Prostate gland (tissue), 2 donors: ENCODE measurements at regions not wholly inside any gene's neighbourhood (a gene's known extent, or its start where the extent isn't known, plus 50 kb on each side); places are given as distances from the start of the nearest gene placed in this dataset.

Source experiments
- DNase-seq: peaks from one replicate; pipeline ENCODE4 v3.0.0-alpha.2; 2019; ENCODE audit warnings: low spot score
- H3K27ac ChIP-seq, 2 donors: fragments of 200-600 bp; sonication (generic); 2 replicates each; pipeline ENCODE4 v1.5.1; 2017 to 2019
- H3K27me3 ChIP-seq: fragments of 200-600 bp; sonication (generic); replicated peaks from 2 replicates; pipeline ENCODE4 v1.5.1; 2019; ENCODE audit not compliant: insufficient read depth
- H3K36me3 ChIP-seq, 2 donors: fragments of 200-600 bp; sonication (generic); 1 replicate in 1 of 2; 2 replicates in 1 of 2; pipeline versions ENCODE4 v1.5.1 to v1.8.1; 2017 to 2019
- H3K4me1 ChIP-seq: fragments of 200-600 bp; sonication (generic); replicated peaks from 2 replicates; pipeline ENCODE4 v1.5.1; 2019
- H3K4me3 ChIP-seq, 2 donors: fragments of 200-600 bp; sonication (generic); 2 replicates each; pipeline ENCODE4 v1.5.1; 2017 to 2019
- H3K9me3 ChIP-seq: fragments of 200-600 bp; sonication (generic); 2 replicates; pipeline ENCODE4 v1.5.1; 2017
- CTCF ChIP-seq, 4 experiments: fragments of 200-600 bp in 2 of 4; fragments of 450-650 bp in 2 of 4; sonication (generic) in 2 of 4; IDR thresholded peaks; 1 replicate in 3 of 4; 2 replicates in 1 of 4; pipeline ENCODE4 v1.5.1; 2016 to 2019; ENCODE audit warnings: antibody characterized with exemption in 4 of 4, mild to moderate bottlenecking in 2 of 4, moderate library complexity in 2 of 4
- POLR2A ChIP-seq: fragments of 450-650 bp; IDR thresholded peaks from one replicate; pipeline ENCODE4 v1.6.1; 2016; ENCODE audit warnings: antibody characterized with exemption, mild to moderate bottlenecking
- POLR2AphosphoS5 ChIP-seq: sonication (generic); formaldehyde crosslinking; IDR thresholded peaks from one replicate; pipeline ENCODE4 v1.6.1; 2017; ENCODE audit warnings: antibody characterized with exemption
- WGBS: methylation state at CpG from one replicate; pipeline ENCODE4 v1.1.5; 2018; 5-methylcytosine and 5-hydroxymethylcytosine counted together
- intact Hi-C: fragments of 100-400 bp; cut with DNase I; formaldehyde crosslinking; loops from one replicate; pipeline ENCODE4 v1.14.2; 2022

- no peak for DNase-seq
- TF ChIP-seq POLR2A, result no peak
- TF ChIP-seq POLR2AphosphoS5, result no peak
- no peak for TF ChIP-seq CTCF (IDR thresholded peaks at IDR 0.05)
- Histone ChIP-seq H3K9me3 (no peaks in the 10 kb centered on the region), H3K4me1 (no peaks in the 10 kb centered on the region), H3K36me3 (no peaks in the 10 kb centered on the region), H3K4me3 (no peak overlapping the region), H3K27me3 (no peaks in the 10 kb centered on the region), H3K27ac (no peak overlapping the region)
- intact Hi-C loops, result no loop called here
- WGBS, result 66% methylated on average over 2 of the region's 2 CpGs
Observed at GRCh38 chr3:168575750-168576149, 480.0 kb upstream of the GOLIM4 start.

- Histone ChIP-seq H3K4me3 (no peak overlapping the region), H3K27ac (no peak overlapping the region), H3K36me3 (no peaks in the 10 kb centered on the region), H3K9me3 (no peaks in the 10 kb centered on the region), H3K4me1 (no peaks in the 10 kb centered on the region), H3K27me3 (no peaks in the 10 kb centered on the region)
- TF ChIP-seq POLR2AphosphoS5 (no peak), CTCF (IDR thresholded peaks at IDR 0.05) (no peak), POLR2A (no peak)
- WGBS, result 22% methylated on average over 1 of the region's 1 CpG
- intact Hi-C loops, result no loop called here
- DNase-seq, result no peak
Observed at GRCh38 chr3:168574455-168575158, 478.9 kb upstream of the GOLIM4 start.

- TF ChIP-seq CTCF (IDR thresholded peaks at IDR 0.05), result no peak
- no peak for TF ChIP-seq POLR2AphosphoS5
- no peak for TF ChIP-seq POLR2A
- 88% methylated on average over 2 of the region's 2 CpGs for WGBS
- Histone ChIP-seq H3K36me3 (no peaks in the 10 kb centered on the region), H3K9me3 (no peaks in the 10 kb centered on the region), H3K4me3 (no peak overlapping the region), H3K4me1 (no peaks in the 10 kb centered on the region), H3K27me3 (no peaks in the 10 kb centered on the region), H3K27ac (no peak overlapping the region)
- DNase-seq, result no peak
- intact Hi-C loops, result no loop called here
Observed at GRCh38 chr3:168570404-168571155, 474.9 kb upstream of the GOLIM4 start.

GRCh38 chr3:168558728-168559411 is 463.1 kb upstream of the GOLIM4 start:
- Histone ChIP-seq H3K36me3 (no peaks in the 10 kb centered on the region), H3K27ac (no peak overlapping the region), H3K4me3 (no peak overlapping the region), H3K4me1 (no peaks in the 10 kb centered on the region), H3K9me3 (no peaks in the 10 kb centered on the region), H3K27me3 (no peaks in the 10 kb centered on the region)
- WGBS, result 86% methylated on average over 3 of the region's 3 CpGs
- no peak for TF ChIP-seq POLR2A
- no peak for DNase-seq
- intact Hi-C loops, result no loop called here

- TF ChIP-seq POLR2A (no peak), POLR2AphosphoS5 (no peak), CTCF (IDR thresholded peaks at IDR 0.05) (no peak)
- H3K27me3 ChIP-seq, result no peaks in the 10 kb centered on the region
- H3K4me1 ChIP-seq, result no peaks in the 10 kb centered on the region
- DNase-seq, result no peak
- H3K9me3 ChIP-seq, result no peaks in the 10 kb centered on the region
- H3K4me3 ChIP-seq, result no peak overlapping the region
- intact Hi-C loops, result no loop called here
- no peak overlapping the region for H3K27ac ChIP-seq
- H3K36me3 ChIP-seq, result no peaks in the 10 kb centered on the region
Observed at GRCh38 chr3:168552251-168552650, 456.5 kb upstream of the GOLIM4 start.
